A673 (cell line): ENCODE measurements at regions not wholly inside any gene's neighbourhood (a gene's known extent, or its start where the extent isn't known, plus 50 kb on each side); places are given as distances from the start of the nearest gene placed in this dataset.
"Not testable (repeated sequence)": the region's sequence is repeated elsewhere in the genome, so short reads cannot be mapped to it uniquely, and the experiment has no call there.

Experiments
- EZH2 ChIP-seq: fragments of 200-600 bp; sonication (generic); IDR thresholded peaks from 2 replicates; pipeline ENCODE4 v1.6.1; 2017; ENCODE audit warnings: borderline replicate concordance, low read depth, mild to moderate bottlenecking, mixed read lengths, antibody characterized with exemption, low read length; ENCODE audit not compliant: poor library complexity, severe bottlenecking
- TF ChIP-seq, protein P1 (sequence below): fragments of 300-800, 200-600 bp; sonication (generic); conservative IDR thresholded peaks from 2 replicates; pipeline ENCODE4 v1.5.1; 2017; ENCODE audit warnings: low read depth, mild to moderate bottlenecking, antibody characterized with exemption, low read length, moderate library complexity, mixed read lengths

GRCh38 chr3:44172701-44173100 lies 69.0 kb upstream of the TOPAZ1 start:
- not testable (repeated sequence) for TF ChIP-seq EZH2
- TF ChIP-seq, protein P1, sequence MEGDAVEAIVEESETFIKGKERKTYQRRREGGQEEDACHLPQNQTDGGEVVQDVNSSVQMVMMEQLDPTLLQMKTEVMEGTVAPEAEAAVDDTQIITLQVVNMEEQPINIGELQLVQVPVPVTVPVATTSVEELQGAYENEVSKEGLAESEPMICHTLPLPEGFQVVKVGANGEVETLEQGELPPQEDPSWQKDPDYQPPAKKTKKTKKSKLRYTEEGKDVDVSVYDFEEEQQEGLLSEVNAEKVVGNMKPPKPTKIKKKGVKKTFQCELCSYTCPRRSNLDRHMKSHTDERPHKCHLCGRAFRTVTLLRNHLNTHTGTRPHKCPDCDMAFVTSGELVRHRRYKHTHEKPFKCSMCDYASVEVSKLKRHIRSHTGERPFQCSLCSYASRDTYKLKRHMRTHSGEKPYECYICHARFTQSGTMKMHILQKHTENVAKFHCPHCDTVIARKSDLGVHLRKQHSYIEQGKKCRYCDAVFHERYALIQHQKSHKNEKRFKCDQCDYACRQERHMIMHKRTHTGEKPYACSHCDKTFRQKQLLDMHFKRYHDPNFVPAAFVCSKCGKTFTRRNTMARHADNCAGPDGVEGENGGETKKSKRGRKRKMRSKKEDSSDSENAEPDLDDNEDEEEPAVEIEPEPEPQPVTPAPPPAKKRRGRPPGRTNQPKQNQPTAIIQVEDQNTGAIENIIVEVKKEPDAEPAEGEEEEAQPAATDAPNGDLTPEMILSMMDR: not testable (repeated sequence)
